ENCODE measurements at regions not wholly inside any gene's neighbourhood (a gene's known extent, or its start where the extent isn't known, plus 50 kb on each side); places are given as distances from the start of the nearest gene placed in this dataset.

- TF ChIP-seq USF2 (IDR thresholded peaks at IDR 0.05; ENCODE audit: low read length), result no peak
- no peak for TF ChIP-seq CHD1 (IDR thresholded peaks at IDR 0.05; ENCODE audit: low read depth, low read length)
Measured at GRCh38 chr2:35973737-35974132, 381.8 kb upstream of the CRIM1 start (continued).

All from H1 (cell line).